K562 (cell line): ENCODE measurements at regions not wholly inside any gene's neighbourhood (a gene's known extent, or its start where the extent isn't known, plus 50 kb on each side); places are given as distances from the start of the nearest gene placed in this dataset.
A peak's percentile ranks its signal among the peaks of the same experiment; 100 is the strongest.

Experiments
- AFF4 ChIP-seq: sonication (generic); formaldehyde crosslinking; IDR thresholded peaks from 2 replicates; pipeline ENCODE4 v1.8.0; 2023; ENCODE audit warnings: mild to moderate bottlenecking, missing genetic modification reagents
- DEAF1 ChIP-seq: fragments of 450-650 bp; formaldehyde crosslinking; IDR thresholded peaks from 2 replicates; pipeline ENCODE4 v1.4.0; 2020; ENCODE audit warnings: mild to moderate bottlenecking, moderate library complexity
- GTF2E2 ChIP-seq: fragments of 200-800 bp; sonication (Bioruptor generic); IDR thresholded peaks from 2 replicates; pipeline ENCODE4 v1.6.1; 2016; ENCODE audit warnings: missing genetic modification characterization, missing compliant biosample characterization
- MAFG ChIP-seq: fragments of 450-650 bp; conservative IDR thresholded peaks from 2 replicates; pipeline ENCODE4 v1.6.1; 2016; ENCODE audit warnings: missing genetic modification characterization, missing compliant biosample characterization
- MLLT1 ChIP-seq, 2 experiments: fragments of 450-650 bp; IDR thresholded peaks; 2 replicates each; pipeline ENCODE4 v1.6.1; 2016
- MYC ChIP-seq, 2 experiments: fragments of 250-450 bp in 1 of 2; sonication (Bioruptor Pico) in 1 of 2; IDR thresholded peaks; 2 replicates each; pipeline versions ENCODE4 v1.5.1 to v1.6.1; 2012 to 2021; ENCODE audit warnings: low read depth in 2 of 2, borderline replicate concordance in 1 of 2, improper control_type of control experiment in 1 of 2, low read length in 1 of 2, mild to moderate bottlenecking in 1 of 2, moderate library complexity in 1 of 2
- SMARCA4 ChIP-seq: fragments of 450-650 bp; IDR thresholded peaks from 2 replicates; pipeline ENCODE4 v1.6.1; 2016
- YY1 ChIP-seq, 3 experiments: IDR thresholded peaks; 2 replicates each; pipeline ENCODE4 v1.6.1; 2011; ENCODE audit warnings: low read length in 2 of 3, mild to moderate bottlenecking in 2 of 3, moderate library complexity in 2 of 3, borderline replicate concordance in 1 of 3, control low read depth in 1 of 3, low read depth in 1 of 3; ENCODE audit not compliant: insufficient read depth in 3 of 3, insufficient replicate concordance in 2 of 3, control insufficient read depth in 1 of 3, insufficient read length in 1 of 3; ENCODE audit errors: extremely low read depth in 1 of 3
- ZC3H4 ChIP-seq: sonication (generic); formaldehyde crosslinking; IDR thresholded peaks from 2 replicates; pipeline ENCODE4 v1.9.0; 2021; ENCODE audit warnings: missing genetic modification reagents, borderline replicate concordance
- ZNF408 ChIP-seq: fragments of 250-450 bp; sonication (Bioruptor Pico); IDR thresholded peaks from 2 replicates; pipeline ENCODE4 v1.4.0; 2020; ENCODE audit warnings: low read depth, mild to moderate bottlenecking, moderate library complexity
- ZNF830 ChIP-seq: fragments of 250-450 bp; sonication (Bioruptor Pico); IDR thresholded peaks from 2 replicates; pipeline ENCODE4 v1.5.0; 2021; ENCODE audit warnings: mild to moderate bottlenecking
- TF ChIP-seq, protein P1 (sequence below): sonication (generic); IDR thresholded peaks from 2 replicates; pipeline ENCODE4 v1.6.1; 2016
- TF ChIP-seq, protein P2 (sequence below), 2 experiments: fragments of 450-650 bp in 1 of 2; IDR thresholded peaks; 2 replicates each; pipeline ENCODE4 v1.6.1; 2011 to 2017; ENCODE audit warnings: low read depth in 2 of 2, antibody characterized with exemption in 1 of 2, borderline replicate concordance in 1 of 2, low read length in 1 of 2, mild to moderate bottlenecking in 1 of 2, mixed read lengths in 1 of 2; ENCODE audit not compliant: control insufficient read depth in 1 of 2

DNA sequence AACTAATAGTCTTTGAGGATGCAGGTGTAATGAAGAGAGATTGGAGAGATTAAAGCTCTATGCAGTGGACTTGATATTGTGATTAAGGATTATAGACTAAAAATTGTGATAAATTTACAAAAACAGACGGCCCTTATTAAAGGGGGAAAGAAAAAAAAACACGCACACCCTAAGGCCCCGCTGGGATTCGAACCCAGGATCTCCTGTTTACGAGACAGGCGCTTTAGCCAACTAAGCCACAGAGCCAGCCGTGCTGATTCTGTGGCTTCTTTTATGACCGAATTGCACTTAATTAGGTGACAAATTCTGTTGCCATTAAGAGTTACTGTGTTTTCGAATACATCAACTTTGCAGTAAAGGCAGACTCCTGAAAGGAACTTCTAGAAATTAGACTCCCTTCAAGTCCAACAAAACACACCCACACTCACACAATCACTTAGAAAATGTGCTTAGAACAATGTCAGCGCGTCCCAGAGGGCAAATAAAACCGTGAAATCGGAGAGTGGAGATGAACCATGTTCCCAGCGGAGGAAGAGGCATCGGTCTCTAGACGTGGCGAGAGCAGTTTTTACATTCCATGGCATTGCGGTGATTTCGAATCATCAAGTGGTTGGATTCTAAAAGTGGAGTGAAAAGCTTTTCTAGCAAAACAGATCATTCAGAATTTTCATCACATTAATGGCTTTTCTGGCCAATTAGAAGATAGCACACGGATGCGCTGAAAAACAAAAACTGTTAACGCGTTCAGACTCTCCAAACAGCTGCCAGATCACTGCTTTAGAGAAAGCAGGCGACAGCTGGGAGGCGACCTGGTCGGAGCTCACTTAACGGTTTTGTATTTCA, 122.6 kb downstream of the GPX5 start (continued):
- TF ChIP-seq MLLT1 (IDR thresholded peaks at IDR 0.05) (no peak), SMARCA4 (no peak), YY1 (IDR thresholded peaks at IDR 0.05; ENCODE audit: borderline replicate concordance in 1 of 3, control insufficient read depth in 1 of 3, extremely low read depth in 1 of 3, insufficient read depth in 3 of 3, insufficient read length in 1 of 3, insufficient replicate concordance in 2 of 3, low read depth in 1 of 3, low read length in 2 of 3) (peak in 1 of 3 experiments; percentile 30), GTF2E2 (tag) (no peak), ZNF830 (CRISPR knock-in tag) (no peak), MYC (IDR thresholded peaks at IDR 0.05; ENCODE audit: low read depth, low read length) (no peak), MYC (CRISPR knock-in tag; IDR thresholded peaks at IDR 0.05; ENCODE audit: borderline replicate concordance, low read depth) (no peak), MAFG (tag) (no peak), ZC3H4 (no peak), AFF4 (CRISPR knock-in tag) (no peak), DEAF1 (CRISPR knock-in tag) (no peak), ZNF408 (no peak)
- TF ChIP-seq, protein P1, sequence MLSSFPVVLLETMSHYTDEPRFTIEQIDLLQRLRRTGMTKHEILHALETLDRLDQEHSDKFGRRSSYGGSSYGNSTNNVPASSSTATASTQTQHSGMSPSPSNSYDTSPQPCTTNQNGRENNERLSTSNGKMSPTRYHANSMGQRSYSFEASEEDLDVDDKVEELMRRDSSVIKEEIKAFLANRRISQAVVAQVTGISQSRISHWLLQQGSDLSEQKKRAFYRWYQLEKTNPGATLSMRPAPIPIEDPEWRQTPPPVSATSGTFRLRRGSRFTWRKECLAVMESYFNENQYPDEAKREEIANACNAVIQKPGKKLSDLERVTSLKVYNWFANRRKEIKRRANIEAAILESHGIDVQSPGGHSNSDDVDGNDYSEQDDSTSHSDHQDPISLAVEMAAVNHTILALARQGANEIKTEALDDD, result no peak
- TF ChIP-seq, protein P2, sequence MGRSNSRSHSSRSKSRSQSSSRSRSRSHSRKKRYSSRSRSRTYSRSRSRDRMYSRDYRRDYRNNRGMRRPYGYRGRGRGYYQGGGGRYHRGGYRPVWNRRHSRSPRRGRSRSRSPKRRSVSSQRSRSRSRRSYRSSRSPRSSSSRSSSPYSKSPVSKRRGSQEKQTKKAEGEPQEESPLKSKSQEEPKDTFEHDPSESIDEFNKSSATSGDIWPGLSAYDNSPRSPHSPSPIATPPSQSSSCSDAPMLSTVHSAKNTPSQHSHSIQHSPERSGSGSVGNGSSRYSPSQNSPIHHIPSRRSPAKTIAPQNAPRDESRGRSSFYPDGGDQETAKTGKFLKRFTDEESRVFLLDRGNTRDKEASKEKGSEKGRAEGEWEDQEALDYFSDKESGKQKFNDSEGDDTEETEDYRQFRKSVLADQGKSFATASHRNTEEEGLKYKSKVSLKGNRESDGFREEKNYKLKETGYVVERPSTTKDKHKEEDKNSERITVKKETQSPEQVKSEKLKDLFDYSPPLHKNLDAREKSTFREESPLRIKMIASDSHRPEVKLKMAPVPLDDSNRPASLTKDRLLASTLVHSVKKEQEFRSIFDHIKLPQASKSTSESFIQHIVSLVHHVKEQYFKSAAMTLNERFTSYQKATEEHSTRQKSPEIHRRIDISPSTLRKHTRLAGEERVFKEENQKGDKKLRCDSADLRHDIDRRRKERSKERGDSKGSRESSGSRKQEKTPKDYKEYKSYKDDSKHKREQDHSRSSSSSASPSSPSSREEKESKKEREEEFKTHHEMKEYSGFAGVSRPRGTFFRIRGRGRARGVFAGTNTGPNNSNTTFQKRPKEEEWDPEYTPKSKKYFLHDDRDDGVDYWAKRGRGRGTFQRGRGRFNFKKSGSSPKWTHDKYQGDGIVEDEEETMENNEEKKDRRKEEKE (IDR thresholded peaks at IDR 0.05; ENCODE audit: borderline replicate concordance in 1 of 2, control insufficient read depth in 1 of 2, low read depth in 2 of 2, low read length in 1 of 2), result no peak
